ENCODE measurements at regions not wholly inside any gene's neighbourhood (a gene's known extent, or its start where the extent isn't known, plus 50 kb on each side); places are given as distances from the start of the nearest gene placed in this dataset.

DNA sequence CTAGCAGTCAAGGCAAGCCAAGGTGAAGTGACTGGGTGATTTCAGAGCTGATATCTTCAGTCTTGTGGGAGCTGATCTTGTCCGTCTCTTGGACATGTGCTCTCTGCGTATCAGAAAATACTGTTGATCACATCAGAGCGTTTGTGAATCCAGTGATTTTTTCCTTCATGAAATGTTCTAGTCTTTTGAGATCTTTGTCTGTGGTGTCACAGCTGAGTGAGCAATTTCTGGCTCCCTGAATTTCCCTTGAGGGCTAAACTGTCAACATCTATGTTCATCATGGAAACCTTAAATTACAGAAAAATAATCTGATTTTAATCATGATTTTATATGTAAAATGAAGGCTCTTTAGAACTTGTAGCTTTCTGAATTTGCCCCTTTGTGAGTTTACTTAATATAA is 432.0 kb downstream of the CCDC85A start:
- H3K4me3 ChIP-seq (ENCODE audit: low read depth, low read length) = no peak overlapping the region
- no peak for DNase-seq (ENCODE audit: low read depth)
- TF ChIP-seq, protein P1, sequence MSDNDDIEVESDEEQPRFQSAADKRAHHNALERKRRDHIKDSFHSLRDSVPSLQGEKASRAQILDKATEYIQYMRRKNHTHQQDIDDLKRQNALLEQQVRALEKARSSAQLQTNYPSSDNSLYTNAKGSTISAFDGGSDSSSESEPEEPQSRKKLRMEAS (IDR thresholded peaks at IDR 0.05; ENCODE audit: low read depth, low read length) = no peak
- TF ChIP-seq MYC (IDR thresholded peaks at IDR 0.05; ENCODE audit: low read depth, low read length) (no peak), POLR2A (IDR thresholded peaks at IDR 0.05; ENCODE audit: extremely low read depth, insufficient read length) (no peak)
- TF ChIP-seq, protein P2, sequence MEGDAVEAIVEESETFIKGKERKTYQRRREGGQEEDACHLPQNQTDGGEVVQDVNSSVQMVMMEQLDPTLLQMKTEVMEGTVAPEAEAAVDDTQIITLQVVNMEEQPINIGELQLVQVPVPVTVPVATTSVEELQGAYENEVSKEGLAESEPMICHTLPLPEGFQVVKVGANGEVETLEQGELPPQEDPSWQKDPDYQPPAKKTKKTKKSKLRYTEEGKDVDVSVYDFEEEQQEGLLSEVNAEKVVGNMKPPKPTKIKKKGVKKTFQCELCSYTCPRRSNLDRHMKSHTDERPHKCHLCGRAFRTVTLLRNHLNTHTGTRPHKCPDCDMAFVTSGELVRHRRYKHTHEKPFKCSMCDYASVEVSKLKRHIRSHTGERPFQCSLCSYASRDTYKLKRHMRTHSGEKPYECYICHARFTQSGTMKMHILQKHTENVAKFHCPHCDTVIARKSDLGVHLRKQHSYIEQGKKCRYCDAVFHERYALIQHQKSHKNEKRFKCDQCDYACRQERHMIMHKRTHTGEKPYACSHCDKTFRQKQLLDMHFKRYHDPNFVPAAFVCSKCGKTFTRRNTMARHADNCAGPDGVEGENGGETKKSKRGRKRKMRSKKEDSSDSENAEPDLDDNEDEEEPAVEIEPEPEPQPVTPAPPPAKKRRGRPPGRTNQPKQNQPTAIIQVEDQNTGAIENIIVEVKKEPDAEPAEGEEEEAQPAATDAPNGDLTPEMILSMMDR (IDR thresholded peaks at IDR 0.05; ENCODE audit: low read depth, low read length) = no peak

DNA sequence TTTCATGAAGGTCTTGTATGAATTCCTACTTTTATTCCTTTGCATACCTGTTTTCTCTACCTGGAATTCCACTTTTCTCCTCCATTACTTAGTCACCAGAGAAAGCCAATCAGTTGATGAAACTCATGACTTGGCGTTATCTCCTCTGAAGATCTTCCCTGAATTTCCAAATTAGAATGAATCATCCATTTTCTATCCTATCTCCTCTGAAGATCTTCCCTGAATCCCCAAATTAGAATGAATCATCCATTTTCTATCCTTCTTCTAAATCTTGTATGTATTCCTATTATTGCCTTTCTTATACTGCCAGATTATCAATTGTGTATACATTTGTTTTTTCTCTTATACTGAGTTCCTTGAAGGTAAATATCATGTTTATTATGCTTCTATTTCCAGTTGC is 440.4 kb downstream of the CCDC85A start:
- no peak overlapping the region for H3K4me3 ChIP-seq (ENCODE audit: low read depth, low read length)
- no peak for TF ChIP-seq MYC (IDR thresholded peaks at IDR 0.05; ENCODE audit: low read depth, low read length)
- TF ChIP-seq, protein P1 (IDR thresholded peaks at IDR 0.05; ENCODE audit: low read depth, low read length) = no peak
- no peak for TF ChIP-seq POLR2A (IDR thresholded peaks at IDR 0.05; ENCODE audit: extremely low read depth, insufficient read length)
- TF ChIP-seq, protein P2 (IDR thresholded peaks at IDR 0.05; ENCODE audit: low read depth, low read length) = no peak
- DNase-seq (ENCODE audit: low read depth) = no peak

DNA sequence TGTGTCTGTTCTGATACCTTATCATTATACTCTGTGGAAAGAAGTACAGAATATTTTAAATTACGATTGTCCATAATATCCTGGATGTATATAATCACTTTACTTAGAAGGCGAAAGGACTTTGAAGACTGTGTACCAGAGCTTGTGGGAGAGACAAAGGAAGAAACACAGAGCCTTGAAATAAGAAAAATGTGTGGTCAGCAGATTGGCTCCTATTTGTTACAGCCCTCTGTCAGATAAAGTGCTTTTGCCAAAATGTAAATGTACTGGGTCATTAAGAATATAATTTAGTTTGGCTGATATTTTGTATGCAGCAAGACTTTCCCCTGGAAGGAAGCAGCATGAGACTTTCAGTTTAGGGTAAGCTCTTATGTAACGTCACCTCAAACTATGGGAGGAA is 443.1 kb downstream of the CCDC85A start:
- no peak overlapping the region for H3K4me3 ChIP-seq (ENCODE audit: low read depth, low read length)
- DNase-seq (ENCODE audit: low read depth) = no peak
- TF ChIP-seq POLR2A (IDR thresholded peaks at IDR 0.05; ENCODE audit: extremely low read depth, insufficient read length) (no peak), MYC (IDR thresholded peaks at IDR 0.05; ENCODE audit: low read depth, low read length) (no peak)
- TF ChIP-seq, protein P1 (IDR thresholded peaks at IDR 0.05; ENCODE audit: low read depth, low read length) = no peak
- TF ChIP-seq, protein P2 (IDR thresholded peaks at IDR 0.05; ENCODE audit: low read depth, low read length) = no peak

DNA sequence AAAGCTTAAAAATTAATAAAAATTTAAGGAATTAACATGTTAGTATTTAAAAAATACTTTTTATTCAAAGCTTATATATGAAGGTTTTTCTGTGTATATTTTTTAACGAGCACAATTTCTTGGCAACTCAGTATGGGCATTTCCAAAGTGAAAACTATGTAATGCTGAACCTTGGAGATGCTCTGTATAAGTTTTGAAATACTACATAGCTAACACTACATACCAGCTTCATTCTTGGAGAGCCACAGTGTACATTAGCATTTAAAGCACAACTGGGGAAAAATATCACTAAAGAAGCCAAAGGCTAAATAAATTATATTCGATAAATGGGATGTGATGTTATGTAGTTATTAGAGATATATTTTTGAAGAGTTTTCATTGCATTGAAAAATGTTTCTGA is 446.5 kb downstream of the CCDC85A start:
- DNase-seq (ENCODE audit: low read depth) = no peak
- no peak for TF ChIP-seq MYC (IDR thresholded peaks at IDR 0.05; ENCODE audit: low read depth, low read length)
- TF ChIP-seq, protein P2 (IDR thresholded peaks at IDR 0.05; ENCODE audit: low read depth, low read length) = no peak
- no peak for TF ChIP-seq POLR2A (IDR thresholded peaks at IDR 0.05; ENCODE audit: extremely low read depth, insufficient read length)
- H3K4me3 ChIP-seq (ENCODE audit: low read depth, low read length) = no peak overlapping the region

DNA sequence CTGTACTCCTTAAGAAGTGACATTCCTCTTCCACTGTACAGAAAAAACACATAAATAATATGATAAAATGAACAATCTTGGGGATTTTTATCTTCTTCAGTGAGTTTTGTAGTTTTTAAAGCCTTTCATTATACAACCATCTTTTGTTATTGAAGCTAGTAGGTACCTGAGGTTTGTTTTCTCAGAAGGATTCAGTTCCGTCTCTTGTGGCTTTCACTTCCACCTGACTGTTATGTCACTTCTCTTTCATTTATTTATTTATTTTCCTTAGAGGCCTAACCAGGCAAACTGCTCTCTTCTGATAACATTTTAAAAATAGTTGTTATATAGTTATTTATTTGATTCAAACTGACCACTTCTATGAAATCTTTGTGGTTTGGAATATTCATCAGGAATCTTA is 464.2 kb downstream of the CCDC85A start:
- no peak overlapping the region for H3K4me3 ChIP-seq (ENCODE audit: low read depth, low read length)
- TF ChIP-seq, protein P2 (IDR thresholded peaks at IDR 0.05; ENCODE audit: low read depth, low read length) = no peak
- TF ChIP-seq MYC (IDR thresholded peaks at IDR 0.05; ENCODE audit: low read depth, low read length) (no peak), POLR2A (IDR thresholded peaks at IDR 0.05; ENCODE audit: extremely low read depth, insufficient read length) (no peak)
- TF ChIP-seq, protein P1 (IDR thresholded peaks at IDR 0.05; ENCODE audit: low read depth, low read length) = no peak
- no peak for DNase-seq (ENCODE audit: low read depth)

DNA sequence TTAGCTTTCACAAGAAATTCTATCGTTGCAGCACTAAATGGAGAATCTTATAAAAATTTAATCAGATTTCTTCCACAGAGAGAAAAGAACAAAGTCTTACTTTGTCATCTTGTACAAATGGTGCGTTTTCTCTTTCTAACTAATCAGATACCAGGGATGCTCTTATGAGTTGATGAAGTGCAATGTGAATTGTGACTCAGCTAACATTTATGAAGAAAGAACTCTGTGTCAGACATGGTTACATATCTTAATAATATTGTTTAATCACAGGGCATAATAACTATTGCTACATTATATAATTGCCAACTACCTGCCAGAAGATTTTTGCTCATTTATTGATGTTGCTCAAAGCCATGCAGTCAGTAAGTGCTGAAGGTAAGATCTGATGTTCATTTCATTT is 465.0 kb downstream of the CCDC85A start:
- no peak for TF ChIP-seq MYC (IDR thresholded peaks at IDR 0.05; ENCODE audit: low read depth, low read length)
- TF ChIP-seq, protein P1 (IDR thresholded peaks at IDR 0.05; ENCODE audit: low read depth, low read length) = no peak
- no peak for TF ChIP-seq POLR2A (IDR thresholded peaks at IDR 0.05; ENCODE audit: extremely low read depth, insufficient read length)
- no peak for DNase-seq (ENCODE audit: low read depth)
- no peak overlapping the region for H3K4me3 ChIP-seq (ENCODE audit: low read depth, low read length)

Data from NB4 (cell line).